Brain microvascular endothelial cell (primary cell): ENCODE measurements at regions not wholly inside any gene's neighbourhood (a gene's known extent, or its start where the extent isn't known, plus 50 kb on each side); places are given as distances from the start of the nearest gene placed in this dataset.

ENCODE experiments used
- DNase-seq: peaks from one replicate; pipeline ENCODE4 v3.0.0-alpha.2; 2020
- H3K27ac ChIP-seq: fragments of 250-450 bp; sonication (Bioruptor Pico); 2 replicates; pipeline ENCODE4 v1.5.1; 2020; ENCODE audit warnings: mild to moderate bottlenecking, moderate library complexity
- H3K27me3 ChIP-seq: fragments of 250-450 bp; sonication (Bioruptor Pico); replicated peaks from 2 replicates; pipeline ENCODE4 v1.5.1; 2020; ENCODE audit warnings: mild to moderate bottlenecking
- H3K36me3 ChIP-seq: fragments of 250-450 bp; sonication (Bioruptor Pico); replicated peaks from 2 replicates; pipeline ENCODE4 v1.5.1; 2020; ENCODE audit warnings: mild to moderate bottlenecking
- H3K4me3 ChIP-seq: 2 replicates; pipeline ENCODE4 v1.5.1; 2011; ENCODE audit warnings: low read depth, mild to moderate bottlenecking, control low read depth, low read length, moderate library complexity
- in situ Hi-C: cut with HindIII; loops from 2 replicates; pipeline ENCODE4 v1.10.0; 2017; ENCODE audit warnings: low sequenced_read_pairs, low pct_ligation_motif_present
- TF ChIP-seq, protein P1 (sequence below): IDR thresholded peaks from 2 replicates; pipeline ENCODE4 v1.5.1; 2011; ENCODE audit warnings: low read depth, mild to moderate bottlenecking, moderate library complexity, low read length, control low read depth, inconsistent platforms; ENCODE audit errors: missing control alignments

GRCh38 chr7:125169088-125169487 lies 239.5 kb upstream of the POT1 start:
- in situ Hi-C loops, result no loop called here
- Histone ChIP-seq H3K27ac (no peak overlapping the region), H3K27me3 (no peaks in the 10 kb centered on the region), H3K4me3 (no peak overlapping the region), H3K36me3 (no peaks in the 10 kb centered on the region)
- TF ChIP-seq, protein P1, sequence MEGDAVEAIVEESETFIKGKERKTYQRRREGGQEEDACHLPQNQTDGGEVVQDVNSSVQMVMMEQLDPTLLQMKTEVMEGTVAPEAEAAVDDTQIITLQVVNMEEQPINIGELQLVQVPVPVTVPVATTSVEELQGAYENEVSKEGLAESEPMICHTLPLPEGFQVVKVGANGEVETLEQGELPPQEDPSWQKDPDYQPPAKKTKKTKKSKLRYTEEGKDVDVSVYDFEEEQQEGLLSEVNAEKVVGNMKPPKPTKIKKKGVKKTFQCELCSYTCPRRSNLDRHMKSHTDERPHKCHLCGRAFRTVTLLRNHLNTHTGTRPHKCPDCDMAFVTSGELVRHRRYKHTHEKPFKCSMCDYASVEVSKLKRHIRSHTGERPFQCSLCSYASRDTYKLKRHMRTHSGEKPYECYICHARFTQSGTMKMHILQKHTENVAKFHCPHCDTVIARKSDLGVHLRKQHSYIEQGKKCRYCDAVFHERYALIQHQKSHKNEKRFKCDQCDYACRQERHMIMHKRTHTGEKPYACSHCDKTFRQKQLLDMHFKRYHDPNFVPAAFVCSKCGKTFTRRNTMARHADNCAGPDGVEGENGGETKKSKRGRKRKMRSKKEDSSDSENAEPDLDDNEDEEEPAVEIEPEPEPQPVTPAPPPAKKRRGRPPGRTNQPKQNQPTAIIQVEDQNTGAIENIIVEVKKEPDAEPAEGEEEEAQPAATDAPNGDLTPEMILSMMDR, result no peak
- no peak for DNase-seq

- no peak for DNase-seq
- in situ Hi-C loops, result no loop called here
- no peak overlapping the region for H3K27ac ChIP-seq
- TF ChIP-seq, protein P1, result no peak
- no peak overlapping the region for H3K4me3 ChIP-seq
- H3K36me3 ChIP-seq, result no peaks in the 10 kb centered on the region
- H3K27me3 ChIP-seq, result no peaks in the 10 kb centered on the region
Measured at GRCh38 chr7:125154930-125155329, 225.3 kb upstream of the POT1 start.

- peak; percentile 2 for DNase-seq
- H3K27me3 ChIP-seq, result no peaks in the 10 kb centered on the region
- no peak overlapping the region for H3K27ac ChIP-seq
- no peak overlapping the region for H3K4me3 ChIP-seq
- TF ChIP-seq, protein P1, result no peak
- no peaks in the 10 kb centered on the region for H3K36me3 ChIP-seq
- in situ Hi-C loops, result no loop called here
Measured at GRCh38 chr7:125149151-125149550, 219.5 kb upstream of the POT1 start.

DNA sequence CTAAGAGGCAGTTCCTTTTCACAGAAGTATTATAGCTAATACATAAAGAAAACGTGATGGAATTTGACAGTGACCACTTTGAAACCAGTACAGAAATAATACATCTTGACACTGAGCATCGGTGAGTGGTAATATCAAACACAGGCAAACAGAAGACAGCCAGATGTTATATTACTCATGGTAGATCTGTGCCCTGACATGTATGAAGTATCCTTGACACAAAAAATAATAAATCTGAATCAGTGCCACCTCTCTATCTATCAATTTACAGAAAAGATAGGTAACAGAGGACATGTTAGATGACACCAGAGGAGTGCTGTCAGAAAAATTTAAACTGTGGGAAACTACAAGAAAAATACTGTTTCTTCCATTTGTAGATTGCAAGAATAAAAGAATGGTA lies 217.4 kb upstream of the POT1 start:
- in situ Hi-C loops, result no loop called here
- DNase-seq, result no peak
- TF ChIP-seq, protein P1, result no peak
- no peak overlapping the region for H3K27ac ChIP-seq
- no peaks in the 10 kb centered on the region for H3K27me3 ChIP-seq
- H3K4me3 ChIP-seq, result no peak overlapping the region
- H3K36me3 ChIP-seq, result no peaks in the 10 kb centered on the region

DNA sequence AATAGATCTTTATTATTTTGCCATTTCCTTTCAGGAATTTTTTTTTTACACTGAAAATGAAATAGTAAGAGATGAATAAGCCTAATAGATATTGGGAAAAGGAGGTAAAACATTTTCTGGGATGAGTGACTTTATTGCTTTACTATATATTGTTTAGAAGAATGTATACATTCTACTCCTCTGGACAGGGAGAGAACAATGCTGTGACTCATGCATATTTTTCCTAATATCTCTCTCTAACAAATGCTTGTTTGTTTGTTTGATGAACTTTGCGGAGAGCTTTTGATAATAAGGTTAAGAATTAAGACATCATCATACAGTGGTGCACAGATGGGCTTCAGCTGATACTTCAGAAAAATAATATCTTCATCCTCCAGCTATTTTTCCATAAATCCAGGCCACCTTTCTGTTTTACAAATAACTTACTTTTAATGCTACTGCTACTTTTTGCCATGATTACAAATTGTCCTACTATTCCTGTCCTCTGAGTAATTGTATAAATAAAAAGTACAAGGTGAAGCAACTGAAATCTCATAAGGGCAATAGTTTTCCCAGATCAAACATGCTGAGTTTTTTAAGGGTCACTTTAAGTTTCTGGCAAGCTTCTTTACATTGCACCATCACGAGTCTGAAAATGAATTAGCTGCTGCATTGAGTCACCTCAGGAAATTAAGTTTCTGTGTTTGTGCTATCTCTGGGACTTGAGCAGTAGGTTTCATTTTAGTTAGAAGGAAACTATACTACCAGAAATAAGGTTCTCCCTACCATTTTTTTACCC lies 207.3 kb upstream of the POT1 start:
- H3K27ac ChIP-seq, result peak overlapping the region; percentile 40
- no peak overlapping the region for H3K4me3 ChIP-seq
- in situ Hi-C loops, result no loop called here
- TF ChIP-seq, protein P1, result no peak
- H3K27me3 ChIP-seq, result no peaks in the 10 kb centered on the region
- H3K36me3 ChIP-seq, result no peaks in the 10 kb centered on the region
- peak; percentile 55 for DNase-seq

- no peak for DNase-seq
- Histone ChIP-seq H3K4me3 (no peak overlapping the region), H3K27me3 (no peaks in the 10 kb centered on the region), H3K27ac (no peak overlapping the region), H3K36me3 (no peaks in the 10 kb centered on the region)
- in situ Hi-C loops, result no loop called here
- TF ChIP-seq, protein P1, result no peak
Measured at GRCh38 chr7:125136341-125136740, 206.7 kb upstream of the POT1 start.
